KBM-7 (cell line): ENCODE measurements at regions not wholly inside any gene's neighbourhood (a gene's known extent, or its start where the extent isn't known, plus 50 kb on each side); places are given as distances from the start of the nearest gene placed in this dataset.
"Not testable (repeated sequence)": the region's sequence is repeated elsewhere in the genome, so short reads cannot be mapped to it uniquely, and the experiment has no call there.

ENCODE experiments used
- DNase-seq: peaks from one replicate; pipeline ENCODE4 v3.0.0-alpha.2; 2015
- in situ Hi-C: fragments of 300-500 bp; cut with MboI; formaldehyde crosslinking; loops from 2 replicates; pipeline ENCODE4 v1.14.3; 2020; ENCODE audit warnings: low sequenced_read_pairs, low pct_unique_long_range_greater_than_20kb, mixed read lengths

- no peak for DNase-seq
- in situ Hi-C loops = no loop called here
Observed at GRCh38 chr4:66017671-66018070, 347.4 kb upstream of the EPHA5 start.

GRCh38 chr4:66016240-66016639 is 346.0 kb upstream of the EPHA5 start:
- no peak for DNase-seq
- in situ Hi-C loops = no loop called here

- in situ Hi-C loops = no loop called here
- no peak for DNase-seq
Observed at GRCh38 chr4:66014146-66014765, 344.0 kb upstream of the EPHA5 start.

GRCh38 chr4:66000510-66001117 is 330.3 kb upstream of the EPHA5 start:
- DNase-seq = no peak
- in situ Hi-C loops = no loop called here

- in situ Hi-C loops = no loop called here
- DNase-seq = no peak
Observed at GRCh38 chr4:65999518-65999871, 329.2 kb upstream of the EPHA5 start.

GRCh38 chr4:65998807-65999517 is 328.7 kb upstream of the EPHA5 start:
- DNase-seq, in situ Hi-C loops: not testable (repeated sequence)

GRCh38 chr4:65983061-65983460 is 312.8 kb upstream of the EPHA5 start:
- in situ Hi-C loops = no loop called here
- DNase-seq = no peak

GRCh38 chr4:65976287-65976686 is 306.0 kb upstream of the EPHA5 start:
- DNase-seq = no peak
- in situ Hi-C loops = no loop called here

- in situ Hi-C loops = no loop called here
- DNase-seq = no peak
Observed at GRCh38 chr4:65973186-65973585, 302.9 kb upstream of the EPHA5 start.

GRCh38 chr4:65971686-65972085 is 301.4 kb upstream of the EPHA5 start:
- in situ Hi-C loops = no loop called here

GRCh38 chr4:65968831-65969558 is 298.7 kb upstream of the EPHA5 start:
- in situ Hi-C loops = no loop called here
- DNase-seq = no peak

More at GRCh38 chr4:65971686-65972085, 301.4 kb upstream of the EPHA5 start:
- DNase-seq = no peak

- in situ Hi-C loops = no loop called here
Observed at GRCh38 chr4:65960751-65961150, 290.5 kb upstream of the EPHA5 start.

GRCh38 chr4:65954416-65954815 is 284.1 kb upstream of the EPHA5 start:
- in situ Hi-C loops = no loop called here
- no peak for DNase-seq

More at GRCh38 chr4:65960751-65961150, 290.5 kb upstream of the EPHA5 start:
- DNase-seq = no peak

GRCh38 chr4:65951177-65951576 is 280.9 kb upstream of the EPHA5 start:
- no peak for DNase-seq
- in situ Hi-C loops = no loop called here

- no peak for DNase-seq
Observed at GRCh38 chr4:65943076-65943475, 272.8 kb upstream of the EPHA5 start.

GRCh38 chr4:65924843-65925242 is 254.6 kb upstream of the EPHA5 start:
- DNase-seq = no peak
- in situ Hi-C loops = no loop called here

More at GRCh38 chr4:65943076-65943475, 272.8 kb upstream of the EPHA5 start:
- in situ Hi-C loops = no loop called here

GRCh38 chr4:65923616-65924015 is 253.3 kb upstream of the EPHA5 start:
- DNase-seq = no peak
- in situ Hi-C loops = no loop called here

- DNase-seq = no peak
- in situ Hi-C loops = no loop called here
Observed at GRCh38 chr4:65921180-65921579, 250.9 kb upstream of the EPHA5 start.

GRCh38 chr4:65918872-65919271 is 248.6 kb upstream of the EPHA5 start:
- in situ Hi-C loops = no loop called here
- no peak for DNase-seq

- in situ Hi-C loops = no loop called here
- no peak for DNase-seq
Observed at GRCh38 chr4:65918212-65918611, 247.9 kb upstream of the EPHA5 start.
